ENCODE measurements at regions not wholly inside any gene's neighbourhood (a gene's known extent, or its start where the extent isn't known, plus 50 kb on each side); places are given as distances from the start of the nearest gene placed in this dataset.
"Not testable (repeated sequence)": the region's sequence is repeated elsewhere in the genome, so short reads cannot be mapped to it uniquely, and the experiment has no call there.

GRCh38 chr20:57996465-57996864, 232.0 kb downstream of the ANKRD60 start:
- DNase-seq = no peak

DNA sequence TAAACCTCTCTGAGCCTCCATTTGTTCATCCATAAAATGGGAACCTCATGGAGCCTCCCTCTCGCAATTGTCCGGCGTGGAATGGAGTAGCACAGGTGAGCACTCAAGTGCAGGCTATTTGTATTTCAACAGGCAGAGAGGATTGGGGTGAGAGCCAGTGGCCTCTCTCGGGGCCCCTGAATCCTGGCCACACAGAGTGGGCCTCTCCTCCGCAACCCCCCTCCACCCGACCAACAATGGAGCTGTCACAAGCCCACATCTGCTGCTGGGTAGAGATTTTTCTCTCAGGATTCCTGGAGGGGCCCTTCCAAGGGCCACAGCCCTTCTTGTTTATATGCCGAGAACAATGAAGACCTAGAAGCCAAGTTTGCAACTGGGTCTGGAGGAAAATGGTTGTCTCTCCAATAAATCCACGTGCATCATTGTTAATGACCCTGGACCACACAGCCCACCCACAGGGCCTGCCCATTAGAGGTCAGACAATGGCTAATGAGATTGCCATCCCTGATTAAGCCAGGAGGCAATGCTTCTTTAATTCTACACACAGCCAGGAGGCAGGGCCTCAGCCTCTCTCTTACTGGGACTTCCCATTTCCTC, 233.0 kb downstream of the ANKRD60 start:
- DNase-seq = no peak

GRCh38 chr20:57993716-57994431, 234.6 kb downstream of the ANKRD60 start:
- DNase-seq = no peak

DNA sequence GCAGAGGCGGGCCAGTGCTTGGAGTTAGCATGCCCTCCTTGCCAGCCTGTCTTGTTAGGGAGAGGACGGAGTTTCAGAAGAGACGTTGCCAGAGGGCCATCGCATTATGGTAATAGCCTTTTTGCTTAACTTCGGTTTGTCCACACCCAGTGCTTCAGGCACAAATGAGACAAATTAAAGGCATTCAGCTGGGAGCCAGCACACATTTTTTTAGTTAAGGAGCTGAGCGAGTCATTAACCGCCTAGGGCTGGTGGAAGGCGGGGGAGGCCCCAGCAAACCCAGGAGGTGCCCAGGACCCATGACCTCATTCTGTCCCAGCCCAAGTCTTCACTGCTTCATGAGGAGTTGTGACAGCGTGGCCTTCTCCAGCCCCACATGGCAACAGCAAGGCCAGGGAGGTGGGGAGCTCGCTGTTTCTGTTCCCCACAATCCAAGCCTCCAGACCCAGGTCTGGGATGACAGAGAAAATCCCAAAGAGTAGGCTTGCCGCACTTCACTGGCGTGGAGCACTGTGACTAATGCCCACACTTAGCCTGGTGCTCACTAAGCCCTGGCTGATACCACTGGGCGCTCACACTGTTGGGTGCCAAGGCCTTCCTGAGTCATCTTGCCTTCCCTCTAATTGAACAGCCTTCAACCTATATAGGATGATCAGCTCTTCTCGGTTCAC, 237.1 kb downstream of the ANKRD60 start:
- DNase-seq = peak; percentile 87

DNA sequence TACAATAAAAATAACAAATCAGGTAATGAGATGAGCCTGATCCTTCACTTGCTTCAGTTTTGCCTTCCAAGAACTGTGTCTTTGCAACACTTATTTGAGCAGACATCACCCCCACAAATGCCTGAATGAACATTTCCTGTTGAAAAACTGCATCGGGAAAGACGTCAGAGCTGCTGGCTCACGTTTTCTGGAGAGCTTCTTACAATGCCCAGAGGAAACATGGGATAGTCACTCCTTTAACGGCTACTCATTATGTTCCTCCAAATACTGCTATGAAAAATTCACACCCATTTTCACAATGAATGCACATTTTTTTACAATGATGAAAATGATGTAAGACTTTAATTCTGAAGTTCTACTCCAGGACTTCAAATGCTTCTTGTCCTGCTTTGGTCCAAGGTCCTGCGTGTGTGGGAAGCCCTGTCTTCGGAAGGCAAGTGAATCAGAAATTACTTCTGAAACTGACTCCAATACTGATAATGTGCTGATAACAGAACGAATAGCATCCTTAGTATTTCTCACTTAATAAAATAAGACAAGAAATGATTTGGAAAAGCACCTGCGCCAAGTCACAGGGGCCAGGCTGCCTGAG, 238.0 kb downstream of the ANKRD60 start:
- no peak for DNase-seq

- no peak for DNase-seq
Measured at GRCh38 chr20:57988828-57989227, 239.6 kb downstream of the ANKRD60 start.

GRCh38 chr20:57988422-57988821, 240.0 kb downstream of the ANKRD60 start:
- no peak for DNase-seq

- no peak for DNase-seq
Measured at GRCh38 chr20:57987659-57988058, 240.8 kb downstream of the ANKRD60 start.

DNA sequence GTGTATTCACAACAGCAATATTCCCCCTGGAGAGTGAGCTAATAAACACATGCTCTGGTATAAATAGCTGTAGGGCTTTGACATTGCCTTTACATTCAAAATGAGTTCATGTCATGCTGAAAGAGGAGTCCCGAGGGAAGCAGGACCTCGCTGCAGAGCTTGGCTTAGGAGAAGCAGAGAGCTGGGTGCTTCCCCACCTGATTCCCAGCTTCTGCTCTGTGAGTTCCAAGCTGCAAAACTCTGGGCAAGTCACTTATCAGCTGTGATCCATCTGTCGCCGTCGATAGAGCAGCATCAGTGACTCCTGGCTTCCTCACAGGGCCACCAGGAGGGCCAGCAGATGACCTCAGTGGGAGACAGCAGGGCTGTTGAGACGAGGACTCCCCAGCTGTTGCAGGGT, 241.8 kb downstream of the ANKRD60 start:
- no peak for DNase-seq

DNA sequence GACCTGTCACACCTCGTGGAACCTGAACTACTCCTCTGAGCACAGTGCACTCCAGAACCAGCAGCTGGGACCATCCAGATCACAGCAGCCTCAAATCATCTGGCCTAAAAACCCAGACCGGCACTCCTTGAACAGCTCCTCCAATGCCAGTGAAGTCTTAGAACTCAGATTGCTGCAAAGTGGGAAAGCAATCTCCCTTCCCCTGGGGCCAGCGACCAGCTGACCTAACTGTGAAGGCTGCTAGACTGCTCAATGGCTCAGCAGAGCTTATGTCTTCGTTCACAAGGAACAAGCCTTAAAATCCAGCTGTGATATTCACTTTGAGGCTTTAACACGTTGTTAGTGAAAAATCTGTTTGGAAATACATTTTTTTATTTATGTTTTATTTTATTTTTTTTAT, 243.2 kb downstream of the ANKRD60 start:
- no peak for DNase-seq

GRCh38 chr20:57983082-57983481, 245.4 kb downstream of the ANKRD60 start:
- no peak for DNase-seq

GRCh38 chr20:57980506-57980905, 247.9 kb downstream of the ANKRD60 start:
- DNase-seq = no peak

DNA sequence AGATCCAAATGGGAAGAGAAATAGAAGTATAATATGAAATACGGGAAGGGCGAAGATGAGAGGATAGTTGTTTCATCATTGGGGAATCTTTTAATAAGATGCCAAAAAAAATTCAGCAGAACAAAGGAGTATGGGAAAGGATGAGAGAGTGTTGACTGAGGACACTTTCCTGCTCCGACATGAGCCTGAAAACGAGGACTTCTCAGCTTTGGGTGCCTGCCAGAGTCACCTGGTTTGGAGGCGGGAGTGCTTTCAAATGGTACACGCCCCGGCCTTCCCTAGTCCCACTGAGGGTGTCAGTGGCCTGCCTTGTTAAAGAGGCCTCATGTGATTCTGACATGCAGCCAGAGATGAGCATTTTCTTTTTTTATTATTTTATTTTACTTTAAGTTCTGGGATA, 250.9 kb downstream of the ANKRD60 start:
- no peak for DNase-seq

DNA sequence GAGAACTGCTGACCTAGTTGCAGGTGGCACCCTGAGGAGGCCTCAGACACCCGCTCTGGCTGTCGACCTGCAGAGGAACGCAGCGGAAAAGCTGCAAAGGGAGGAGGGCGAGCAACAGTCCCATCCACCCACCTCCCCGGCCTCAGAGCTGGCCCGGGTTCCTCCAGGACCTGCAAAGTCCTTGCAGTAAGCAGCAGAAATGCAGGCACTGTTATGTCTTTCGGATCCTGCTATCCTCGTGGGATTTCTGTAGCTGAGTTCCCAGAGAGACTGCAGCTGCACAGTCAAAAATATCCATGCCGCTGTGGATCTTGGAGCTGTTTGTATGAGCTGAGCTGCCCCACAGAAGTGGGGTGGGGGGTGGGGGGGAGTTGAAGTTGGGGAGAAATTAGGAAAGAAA, 251.3 kb downstream of the ANKRD60 start:
- no peak for DNase-seq

DNA sequence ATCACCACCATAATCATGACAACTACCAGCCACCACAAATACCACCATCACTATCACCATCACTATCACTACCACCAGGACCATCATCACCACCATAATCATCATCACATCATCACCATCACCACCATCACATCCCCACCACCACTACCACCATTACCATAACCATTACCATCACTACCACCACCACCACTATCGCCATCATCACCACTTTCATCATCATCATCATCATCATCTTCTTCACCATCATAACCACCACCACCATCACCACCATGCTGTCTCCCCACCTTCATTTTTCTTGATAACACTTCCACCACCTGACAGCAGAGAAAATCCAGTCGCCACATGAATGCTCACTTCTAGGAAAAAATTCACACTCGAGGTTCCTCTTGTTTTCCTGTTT, 253.6 kb downstream of the ANKRD60 start:
- DNase-seq = no peak

GRCh38 chr20:57973886-57974285, 254.6 kb downstream of the ANKRD60 start:
- DNase-seq = no peak

GRCh38 chr20:57971583-57971982, 256.9 kb downstream of the ANKRD60 start:
- DNase-seq = not testable (repeated sequence)

DNA sequence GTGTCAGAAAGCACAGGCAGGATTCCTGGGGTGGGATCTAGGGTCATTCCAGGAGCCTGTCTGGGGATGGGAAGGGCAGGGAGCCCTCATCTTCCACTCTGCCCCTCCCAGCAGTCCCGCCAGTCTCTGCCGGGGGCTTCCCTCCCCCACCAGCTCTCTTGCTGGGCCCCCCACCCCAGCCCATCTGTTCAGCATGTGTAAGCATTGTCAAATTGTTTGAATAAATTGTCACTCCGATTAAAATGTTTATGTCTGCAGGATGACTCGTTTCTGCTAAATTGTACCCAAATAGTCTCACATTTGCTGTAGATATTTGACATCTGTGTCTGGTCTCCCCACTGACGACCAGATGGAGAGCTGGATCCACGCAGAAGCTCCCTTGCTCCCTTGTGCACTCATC, 257.6 kb downstream of the ANKRD60 start:
- no peak for DNase-seq

DNA sequence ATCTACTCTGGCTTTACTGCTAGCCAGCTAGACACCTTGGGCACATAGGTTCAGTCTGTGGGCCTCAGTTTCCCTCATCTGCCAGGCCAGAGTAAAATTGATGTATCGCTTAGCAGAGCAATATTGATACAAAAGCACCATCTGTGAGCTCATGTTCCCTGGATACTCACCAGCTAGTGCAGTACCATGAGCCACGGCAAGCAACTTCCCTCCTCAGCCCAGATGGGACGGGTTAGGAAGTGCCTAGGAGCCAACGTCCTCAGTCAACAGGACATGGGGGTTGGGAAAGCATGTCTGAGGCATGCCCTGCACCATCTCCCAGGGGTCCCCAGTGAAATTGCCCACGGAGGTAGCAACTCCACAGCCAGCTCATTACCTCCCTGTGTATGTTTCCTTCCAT, 258.3 kb downstream of the ANKRD60 start:
- DNase-seq = no peak

DNA sequence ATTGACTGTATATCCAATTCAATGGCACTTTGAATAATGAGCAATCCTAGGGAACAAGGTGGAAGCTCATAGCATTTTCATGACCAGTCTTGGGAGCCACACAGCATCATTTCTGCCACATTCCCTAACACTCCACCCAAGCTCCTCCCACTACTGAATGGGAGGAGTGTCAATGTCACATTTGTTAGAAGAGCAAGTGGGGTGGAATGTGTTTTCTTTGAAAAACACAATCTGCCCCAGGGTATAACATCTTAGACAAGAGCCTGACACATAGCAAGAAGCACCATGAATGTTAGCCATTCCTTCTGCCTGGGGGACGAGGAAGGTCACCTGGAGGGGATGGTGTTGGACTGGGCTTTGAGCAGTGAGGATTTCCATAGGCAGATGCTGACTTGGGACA, 258.3 kb upstream of the PMEPA1 start:
- DNase-seq = no peak

- no peak for DNase-seq
Measured at GRCh38 chr20:57967364-57967763, 257.5 kb upstream of the PMEPA1 start.

DNA sequence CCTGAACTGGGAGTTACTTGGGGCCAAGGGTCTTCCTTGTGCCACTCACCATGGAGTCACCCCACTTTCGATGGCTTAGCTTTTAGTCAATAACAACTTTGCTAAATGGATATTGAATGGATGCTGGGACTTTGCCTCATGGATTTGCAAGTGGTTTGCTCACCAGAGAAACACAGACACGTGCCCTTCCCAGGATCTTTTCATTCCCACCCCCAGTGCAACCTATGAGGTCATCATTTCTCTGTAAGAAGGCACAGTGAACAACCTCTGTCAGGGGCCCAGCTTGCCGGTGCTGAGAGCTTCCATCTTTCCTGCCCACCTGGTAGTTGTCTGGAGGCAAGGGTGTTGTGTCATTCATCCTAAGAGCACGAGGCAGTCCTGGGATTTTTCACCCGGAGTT, 256.8 kb upstream of the PMEPA1 start:
- DNase-seq = no peak

DNA sequence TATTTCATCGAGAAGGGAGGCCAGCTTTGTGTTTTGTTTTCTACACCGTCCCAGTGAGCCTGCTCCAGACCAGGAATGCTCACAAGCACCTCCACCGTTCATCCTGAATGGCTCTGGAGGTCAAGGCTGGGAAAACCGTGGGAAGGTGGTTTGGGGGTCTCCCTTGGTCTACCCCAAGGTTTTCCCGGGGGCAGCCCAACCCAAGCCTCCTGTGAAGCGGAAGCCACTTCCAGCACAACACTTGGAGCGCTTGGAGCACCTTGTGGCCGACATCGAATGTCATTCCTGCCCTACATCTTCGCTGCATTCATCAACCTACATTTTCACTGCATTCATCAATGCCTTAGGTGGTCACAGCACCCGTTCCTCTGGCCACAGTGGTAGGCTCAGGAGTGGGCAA, 255.6 kb upstream of the PMEPA1 start:
- no peak for DNase-seq
